ENCODE measurements at regions not wholly inside any gene's neighbourhood (a gene's known extent, or its start where the extent isn't known, plus 50 kb on each side); places are given as distances from the start of the nearest gene placed in this dataset.
A peak's percentile ranks its signal among the peaks of the same experiment; 100 is the strongest.
"Not testable (repeated sequence)": the region's sequence is repeated elsewhere in the genome, so short reads cannot be mapped to it uniquely, and the experiment has no call there.

DNA sequence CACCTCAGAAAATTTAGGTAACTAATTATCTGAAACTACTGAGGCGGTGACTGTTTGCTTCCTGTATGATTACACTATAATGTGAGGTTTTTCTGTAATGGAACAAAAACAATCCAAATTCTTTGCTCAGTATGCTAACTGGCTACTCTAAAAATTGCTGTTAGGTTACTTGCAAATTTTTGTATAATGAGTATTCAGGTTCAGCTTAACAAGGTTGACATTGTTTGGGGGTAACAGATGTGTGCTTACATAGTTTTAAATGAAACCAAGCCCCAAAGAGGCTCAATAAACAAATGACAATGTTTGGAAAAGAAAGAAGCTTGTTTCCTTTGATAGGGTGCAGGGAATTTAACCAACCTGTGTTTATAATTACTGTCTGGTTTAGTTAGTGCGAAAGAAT lies 414.5 kb upstream of the MDFIC2 start:
- TF ChIP-seq Cebpa-rat (IDR thresholded peaks at IDR 0.05), result no peak
- Histone ChIP-seq H4K20me1 (no peaks in the 10 kb centered on the region), H3K9me3 (replicated peaks in 1 of 11) (peaks cover 0 to 5% (median 0%) of the 10 kb centered on the region in 11 experiments; a peak in 2 of 22 replicates), H3K9ac (no peak overlapping the region), H3K4me1 (no peaks in the 10 kb centered on the region), H3K4me2 (no peak overlapping the region), H3K27ac (no peak overlapping the region), H3K27me3 (no peaks in the 10 kb centered on the region), H3K36me3 (no peaks in the 10 kb centered on the region), H3K4me3 (no peak overlapping the region)

DNA sequence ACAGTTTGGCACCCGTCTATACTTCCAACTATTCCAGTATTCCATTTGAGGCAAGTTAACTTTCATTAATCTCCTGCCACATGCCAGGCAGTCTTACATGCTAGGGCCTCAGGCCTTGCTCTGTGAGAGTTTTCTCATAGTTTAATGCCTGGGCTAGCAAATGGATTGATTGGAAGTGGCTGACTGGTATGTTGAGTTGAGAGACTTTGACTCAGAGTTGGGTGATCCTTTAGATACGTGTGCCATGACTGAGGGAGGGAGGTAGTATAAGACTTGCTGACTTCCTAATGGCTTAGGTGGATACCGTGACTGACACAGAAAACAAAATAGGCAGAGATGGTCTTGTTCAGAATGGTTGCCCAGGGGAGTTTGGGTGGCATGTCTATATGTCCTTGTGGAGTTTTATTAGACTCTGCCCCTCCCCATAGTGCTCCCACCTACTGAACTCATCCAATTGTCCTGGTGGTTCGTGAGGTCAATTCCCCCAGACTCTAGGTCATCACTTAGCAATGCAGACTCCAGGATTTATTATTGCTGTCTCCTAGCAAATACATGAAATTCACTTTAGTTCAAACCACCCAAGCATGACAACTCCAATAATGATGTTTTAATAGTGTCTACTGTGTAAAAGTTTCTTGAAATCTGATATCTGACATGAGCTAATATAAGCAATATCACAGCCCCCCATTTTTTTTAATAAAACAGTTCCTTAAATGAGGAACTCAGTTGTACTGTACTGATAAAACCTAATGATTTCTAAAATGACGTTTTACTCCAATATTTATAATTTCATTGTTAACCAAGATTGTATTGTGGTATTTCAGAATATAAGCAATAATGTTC lies 413.9 kb upstream of the MDFIC2 start:
- no peak overlapping the region for H3K9ac ChIP-seq
- TF ChIP-seq Cebpa-rat (IDR thresholded peaks at IDR 0.05), result no peak
- H3K4me1 ChIP-seq, result no peaks in the 10 kb centered on the region

DNA sequence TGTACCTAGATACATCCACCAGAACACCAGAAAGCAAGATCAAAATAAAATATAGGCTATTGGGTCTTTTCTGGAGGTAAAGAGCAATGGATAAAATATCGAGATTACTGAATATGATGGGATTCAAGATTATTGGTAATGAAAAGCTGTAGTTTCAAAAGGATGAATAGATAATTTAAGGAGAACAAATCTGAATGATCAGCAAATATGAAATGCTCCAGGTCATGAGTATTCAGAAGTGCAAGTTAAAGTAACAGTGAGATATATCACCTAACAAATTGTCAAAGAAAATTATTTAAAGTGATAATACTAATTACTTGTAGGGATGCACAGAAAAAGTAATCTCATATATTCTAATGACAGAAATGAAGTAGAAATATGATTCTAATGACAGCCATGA lies 409.6 kb upstream of the MDFIC2 start:
- Histone ChIP-seq H3K27me3 (no peaks in the 10 kb centered on the region), H3K9ac (no peak overlapping the region), H4K20me1 (no peaks in the 10 kb centered on the region), H3K36me3 (no peaks in the 10 kb centered on the region), H3K4me1 (no peaks in the 10 kb centered on the region), H3K9me3 (replicated peaks in 1 of 11) (peaks cover 0 to 5% (median 0%) of the 10 kb centered on the region in 11 experiments; a peak in 2 of 22 replicates), H3K4me2 (no peak overlapping the region), H3K27ac (no peak overlapping the region), H3K4me3 (no peak overlapping the region)
- TF ChIP-seq Cebpa-rat (IDR thresholded peaks at IDR 0.05), result no peak

More for the DNA sequence above, 413.9 kb upstream of the MDFIC2 start:
- H3K36me3 ChIP-seq, result no peaks in the 10 kb centered on the region
- no peaks in the 10 kb centered on the region for H4K20me1 ChIP-seq
- no peak overlapping the region for H3K27ac ChIP-seq
- no peak overlapping the region for H3K4me2 ChIP-seq
- H3K4me3 ChIP-seq, result no peak overlapping the region
- H3K27me3 ChIP-seq, result no peaks in the 10 kb centered on the region
- H3K9me3 ChIP-seq (replicated peaks in 1 of 11), result peaks cover 0 to 5% (median 0%) of the 10 kb centered on the region in 11 experiments; a peak in 2 of 22 replicates

DNA sequence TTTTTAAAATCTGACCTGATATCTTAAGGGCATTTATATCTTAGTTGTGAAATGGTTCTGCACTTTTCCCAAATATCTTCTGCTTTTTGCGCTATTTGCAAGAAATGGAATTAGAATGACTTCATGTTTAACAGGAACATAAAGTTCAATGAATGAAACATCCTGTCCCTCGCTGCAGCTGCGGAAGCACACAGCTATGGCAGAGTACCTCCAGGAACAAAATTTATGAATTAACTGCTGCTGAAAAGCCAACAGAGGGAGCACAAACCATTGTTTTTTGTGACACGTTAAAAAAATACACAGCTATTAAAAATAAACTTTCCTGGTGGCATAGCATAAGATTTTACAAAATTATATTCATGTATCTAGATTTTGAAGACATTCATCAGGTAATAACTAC lies 404.4 kb upstream of the MDFIC2 start:
- H3K4me3 ChIP-seq, result no peak overlapping the region
- peaks cover 20 to 22% (median 22%) of the 10 kb centered on the region in 11 experiments for H3K9me3 ChIP-seq (replicated peaks in 1 of 11)
- no peak overlapping the region for H3K27ac ChIP-seq

DNA sequence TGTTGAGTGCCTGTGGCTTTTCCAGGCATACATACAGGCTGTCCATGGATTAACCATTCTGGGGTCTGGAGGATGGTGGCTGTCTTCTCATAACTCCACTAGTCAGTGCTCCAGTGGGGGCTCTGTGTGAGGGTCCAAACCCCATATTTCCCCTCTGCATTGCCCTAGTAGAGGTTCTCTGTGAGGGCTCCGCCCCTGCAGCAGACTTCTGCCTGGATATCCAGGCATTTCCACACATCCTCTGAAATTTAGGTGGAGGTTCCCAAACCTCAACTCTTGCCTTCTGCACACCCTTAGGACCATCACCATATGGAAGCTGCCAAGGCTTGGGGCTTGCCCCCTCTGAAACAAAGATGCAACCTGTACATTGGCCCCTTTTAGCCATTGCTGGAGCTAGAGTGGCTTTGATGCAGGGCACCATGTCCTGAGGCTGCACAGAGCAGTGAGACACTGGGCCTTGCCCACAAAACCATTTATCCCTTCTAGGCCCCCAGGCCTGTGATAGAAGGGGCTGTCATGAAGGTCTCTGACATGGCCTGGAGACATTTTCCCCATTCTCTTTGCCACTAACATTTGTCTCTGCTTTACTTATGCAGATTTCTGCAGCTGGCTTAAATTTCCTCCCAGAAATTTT lies 400.1 kb upstream of the MDFIC2 start:
- no peak overlapping the region for H3K4me2 ChIP-seq
- no peak for TF ChIP-seq Cebpa-rat (IDR thresholded peaks at IDR 0.05)

More for the DNA sequence above, 404.4 kb upstream of the MDFIC2 start:
- Histone ChIP-seq H3K4me1 (no peaks in the 10 kb centered on the region), H3K9ac (no peak overlapping the region), H4K20me1 (no peaks in the 10 kb centered on the region), H3K4me2 (no peak overlapping the region), H3K36me3 (0 out of 22 replicates have a peak, but pooled peaks cover 0 to 6% (median 0%) of the 10 kb centered on the region in 11 experiments), H3K27me3 (no peaks in the 10 kb centered on the region)
- no peak for TF ChIP-seq Cebpa-rat (IDR thresholded peaks at IDR 0.05)

DNA sequence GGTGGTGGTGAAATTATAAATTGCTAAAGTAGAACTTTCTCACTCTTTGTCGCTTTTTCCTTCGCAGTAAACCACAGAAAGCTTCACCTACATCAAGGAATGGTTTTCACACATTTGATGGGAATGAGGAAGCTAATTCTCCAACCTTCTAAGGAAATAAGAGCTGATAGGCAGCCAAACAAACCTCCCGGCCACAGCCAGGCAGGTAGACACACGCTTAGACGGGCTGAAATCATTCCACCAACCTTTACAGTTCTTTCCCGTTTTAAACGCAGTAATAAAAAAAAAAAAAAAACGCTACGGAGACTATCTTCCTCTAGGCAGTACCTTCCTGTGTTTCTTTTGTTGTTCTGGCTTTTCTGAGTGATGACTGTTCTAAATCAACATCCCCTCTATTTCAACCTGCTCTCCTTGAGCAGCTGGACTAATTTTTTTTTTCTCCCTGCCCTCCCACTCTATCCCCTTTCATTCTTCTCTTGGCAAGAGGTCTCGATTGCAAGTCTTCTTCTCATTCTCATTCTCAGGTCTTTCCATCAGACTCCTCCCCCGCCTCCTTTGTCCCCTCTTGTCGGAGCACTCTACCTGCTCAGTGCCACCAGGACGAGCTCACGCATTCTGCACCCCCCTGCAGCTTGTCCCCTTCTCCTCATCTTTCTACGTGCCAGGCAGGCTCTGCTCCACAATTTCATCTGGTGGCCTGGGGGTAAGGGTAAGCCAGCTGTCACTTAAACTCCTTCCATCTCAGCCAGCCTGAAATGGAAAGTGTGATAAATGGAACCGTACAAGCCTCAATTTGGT lies 391.1 kb upstream of the MDFIC2 start:
- Histone ChIP-seq H3K4me2 (no peak overlapping the region), H3K36me3 (no peaks in the 10 kb centered on the region), H3K27ac (no peak overlapping the region), H3K9ac (no peak overlapping the region), H4K20me1 (no peaks in the 10 kb centered on the region), H3K27me3 (no peaks in the 10 kb centered on the region), H3K4me3 (no peak overlapping the region), H3K4me1 (no peaks in the 10 kb centered on the region), H3K9me3 (replicated peaks in 1 of 11) (no peaks in the 10 kb centered on the region)
- TF ChIP-seq Cebpa-rat (IDR thresholded peaks at IDR 0.05), result no peak

More for the DNA sequence above, 400.1 kb upstream of the MDFIC2 start:
- Histone ChIP-seq H3K4me1 (no peaks in the 10 kb centered on the region), H3K27me3 (no peaks in the 10 kb centered on the region), H3K9ac (no peak overlapping the region), H3K27ac (no peak overlapping the region), H3K9me3 (replicated peaks in 1 of 11) (peaks cover 29 to 42% (median 33%) of the 10 kb centered on the region in 11 experiments), H3K36me3 (0 out of 22 replicates have a peak, but pooled peaks cover 0 to 6% (median 0%) of the 10 kb centered on the region in 11 experiments), H4K20me1 (no peaks in the 10 kb centered on the region), H3K4me3 (peak overlapping the region in 2 of 10 experiments; percentile 15 to 38; a peak in 2 of 20 replicates)

DNA sequence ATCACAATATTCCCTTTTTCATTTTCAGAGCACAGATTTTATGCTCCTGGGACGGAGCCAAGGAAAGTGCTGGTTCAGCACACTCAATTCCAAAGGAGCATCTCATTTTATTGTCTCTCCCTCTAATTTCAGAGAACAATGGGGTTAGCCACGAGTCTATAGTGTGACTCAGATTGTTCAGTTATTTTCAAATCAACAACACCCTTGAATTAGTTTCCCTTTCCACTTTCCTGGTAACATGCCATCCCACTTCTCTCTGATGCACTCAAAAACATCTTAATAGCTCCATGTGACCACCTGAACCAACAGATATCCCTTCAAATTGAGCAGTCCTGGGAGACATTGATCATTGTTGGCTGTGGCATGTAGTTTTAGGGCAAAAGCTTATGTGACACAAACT lies 389.7 kb upstream of the MDFIC2 start:
- no peak overlapping the region for H3K4me2 ChIP-seq
- no peak overlapping the region for H3K27ac ChIP-seq
- no peak overlapping the region for H3K4me3 ChIP-seq
- TF ChIP-seq Cebpa-rat (IDR thresholded peaks at IDR 0.05), result no peak
- no peaks in the 10 kb centered on the region for H3K9me3 ChIP-seq (replicated peaks in 1 of 11)
- no peaks in the 10 kb centered on the region for H3K4me1 ChIP-seq
- H3K27me3 ChIP-seq, result no peaks in the 10 kb centered on the region
- H3K9ac ChIP-seq, result no peak overlapping the region
- H3K36me3 ChIP-seq, result no peaks in the 10 kb centered on the region
- H4K20me1 ChIP-seq, result no peaks in the 10 kb centered on the region

DNA sequence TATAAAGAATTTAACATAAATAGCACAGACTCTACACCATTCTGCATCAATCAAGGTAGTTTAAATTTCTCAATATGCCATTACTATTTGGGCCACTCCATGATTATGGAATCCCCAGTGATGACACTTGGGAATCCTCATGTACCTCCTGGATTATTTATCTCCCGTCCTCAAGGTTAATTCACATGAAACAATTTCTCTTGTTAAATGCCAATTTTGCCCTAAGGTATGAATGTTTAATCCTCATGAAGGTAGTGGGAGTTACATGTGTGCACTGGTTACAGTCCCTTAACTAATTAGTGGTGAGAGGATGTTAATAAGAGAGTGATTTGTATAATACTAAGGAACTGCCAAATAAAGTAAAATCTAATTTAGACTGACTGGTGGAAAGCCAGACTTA lies 372.3 kb upstream of the MDFIC2 start:
- no peak overlapping the region for H3K27ac ChIP-seq
- H3K9me3 ChIP-seq (replicated peaks in 1 of 11), result peaks cover 0 to 13% (median 6%) of the 10 kb centered on the region in 11 experiments; a peak in 8 of 22 replicates
- no peak overlapping the region for H3K4me2 ChIP-seq
- H3K4me1 ChIP-seq, result no peaks in the 10 kb centered on the region
- H3K36me3 ChIP-seq, result no peaks in the 10 kb centered on the region
- H3K27me3 ChIP-seq, result no peaks in the 10 kb centered on the region
- H3K4me3 ChIP-seq, result no peak overlapping the region
- no peak for TF ChIP-seq Cebpa-rat (IDR thresholded peaks at IDR 0.05)
- no peaks in the 10 kb centered on the region for H4K20me1 ChIP-seq
- H3K9ac ChIP-seq, result no peak overlapping the region

DNA sequence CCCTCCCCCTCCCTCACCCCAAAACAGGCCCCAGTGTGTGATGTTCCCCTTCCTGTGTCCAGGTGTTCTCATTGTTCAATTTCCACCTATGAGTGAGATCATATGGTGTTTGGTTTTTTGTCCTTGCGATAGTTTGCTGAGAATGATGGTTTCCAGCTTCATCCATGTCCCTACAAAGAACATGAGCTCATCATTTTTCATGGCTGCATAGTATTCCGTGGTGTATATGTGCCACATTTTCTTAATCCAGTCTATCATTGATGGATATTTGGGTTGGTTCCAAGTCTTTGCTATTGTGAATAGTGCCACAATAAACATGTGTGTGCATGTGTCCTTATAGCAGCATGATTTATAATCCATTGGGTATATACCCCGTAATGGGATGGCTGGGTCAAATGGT lies 363.4 kb upstream of the MDFIC2 start:
- H3K36me3 ChIP-seq, H3K27ac ChIP-seq, H3K9ac ChIP-seq, H3K4me3 ChIP-seq, H3K27me3 ChIP-seq, H3K4me1 ChIP-seq, H3K4me2 ChIP-seq, H4K20me1 ChIP-seq: not testable (repeated sequence)
- H3K9me3 ChIP-seq (replicated peaks in 1 of 11), result peaks cover 0 to 13% (median 8%) of the 10 kb centered on the region in 11 experiments; a peak in 5 of 22 replicates
